ENCODE measurements at regions not wholly inside any gene's neighbourhood (a gene's known extent, or its start where the extent isn't known, plus 50 kb on each side); places are given as distances from the start of the nearest gene placed in this dataset.

DNA sequence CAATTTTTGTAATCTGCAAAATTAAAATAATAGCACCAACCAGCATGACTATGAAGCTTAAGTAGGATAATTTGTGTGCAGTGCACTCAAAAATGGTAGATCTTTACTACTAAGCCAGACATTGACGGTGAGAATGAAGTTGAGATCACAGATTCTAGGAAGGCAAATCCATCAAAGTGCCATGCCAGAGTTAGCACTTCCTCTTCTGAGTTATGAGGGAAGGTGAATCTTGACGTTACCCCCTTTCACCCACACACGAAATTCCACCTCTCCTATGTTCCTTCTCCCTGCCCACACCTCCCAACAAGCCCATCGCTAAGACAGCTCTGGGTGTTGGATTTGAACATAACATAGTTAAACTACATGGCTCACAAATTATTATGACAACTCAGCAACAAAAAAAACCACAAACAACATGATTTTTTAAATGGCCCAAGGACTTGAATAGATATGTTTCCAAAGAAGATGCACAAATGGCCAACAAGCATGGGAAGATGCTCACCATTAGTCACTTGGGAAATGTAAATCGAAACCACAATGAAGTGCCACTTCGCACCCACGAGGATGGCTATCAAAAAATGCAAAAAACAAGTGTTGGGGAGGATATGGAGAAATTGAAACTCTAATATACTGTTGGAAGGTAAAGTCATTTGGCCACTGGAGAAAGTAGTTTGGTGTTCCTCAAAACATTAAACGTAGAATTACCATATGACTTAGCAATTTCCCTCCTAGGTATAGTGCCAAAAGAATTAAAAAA, 119.3 kb upstream of the RAP1B start:
- no peak for DNase-seq
- Histone ChIP-seq H3K27me3 (ENCODE audit: control insufficient read depth, insufficient read depth, low read length, poor library complexity, severe bottlenecking) (no peaks in the 10 kb centered on the region), H3K9ac (ENCODE audit: extremely low read depth, low read length, poor library complexity, severe bottlenecking) (no peak overlapping the region), H3K9me3 (ENCODE audit: control insufficient read depth, low read length) (no peaks in the 10 kb centered on the region), H3K27ac (ENCODE audit: low read depth, low read length) (no peak overlapping the region), H3K36me3 (ENCODE audit: control insufficient read depth, insufficient read depth, low read length) (no peaks in the 10 kb centered on the region), H3K4me3 (ENCODE audit: low read length) (no peak overlapping the region), H3K4me1 (ENCODE audit: control insufficient read depth, insufficient read depth, low read length) (no peaks in the 10 kb centered on the region)
- Mint-ChIP-seq H3K9me3 (no peaks in the 10 kb centered on the region), H3K27me3 (ENCODE audit: insufficient read depth) (peaks cover 8% of the 10 kb centered on the region), H3K36me3 (ENCODE audit: low read depth) (no peaks in the 10 kb centered on the region), H3K27ac (no peak overlapping the region), H3K4me1 (peaks cover 3% of the 10 kb centered on the region), H3K4me3 (no peak overlapping the region)
- WGBS, 2 experiments (ENCODE audit: insufficient coverage in 1 of 2, insufficient read length in 1 of 2) = 94 to 96% methylated on average over 5 to 8 of the region's 8 CpGs
- TF ChIP-seq, protein P1, sequence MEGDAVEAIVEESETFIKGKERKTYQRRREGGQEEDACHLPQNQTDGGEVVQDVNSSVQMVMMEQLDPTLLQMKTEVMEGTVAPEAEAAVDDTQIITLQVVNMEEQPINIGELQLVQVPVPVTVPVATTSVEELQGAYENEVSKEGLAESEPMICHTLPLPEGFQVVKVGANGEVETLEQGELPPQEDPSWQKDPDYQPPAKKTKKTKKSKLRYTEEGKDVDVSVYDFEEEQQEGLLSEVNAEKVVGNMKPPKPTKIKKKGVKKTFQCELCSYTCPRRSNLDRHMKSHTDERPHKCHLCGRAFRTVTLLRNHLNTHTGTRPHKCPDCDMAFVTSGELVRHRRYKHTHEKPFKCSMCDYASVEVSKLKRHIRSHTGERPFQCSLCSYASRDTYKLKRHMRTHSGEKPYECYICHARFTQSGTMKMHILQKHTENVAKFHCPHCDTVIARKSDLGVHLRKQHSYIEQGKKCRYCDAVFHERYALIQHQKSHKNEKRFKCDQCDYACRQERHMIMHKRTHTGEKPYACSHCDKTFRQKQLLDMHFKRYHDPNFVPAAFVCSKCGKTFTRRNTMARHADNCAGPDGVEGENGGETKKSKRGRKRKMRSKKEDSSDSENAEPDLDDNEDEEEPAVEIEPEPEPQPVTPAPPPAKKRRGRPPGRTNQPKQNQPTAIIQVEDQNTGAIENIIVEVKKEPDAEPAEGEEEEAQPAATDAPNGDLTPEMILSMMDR (conservative IDR thresholded peaks at IDR 0.05) = no peak

- H3K9ac ChIP-seq (ENCODE audit: extremely low read depth, low read length, poor library complexity, severe bottlenecking) = no peak overlapping the region
- Mint-ChIP-seq H3K4me1 (no peaks in the 10 kb centered on the region), H3K27ac (no peak overlapping the region), H3K9me3 (no peaks in the 10 kb centered on the region), H3K4me3 (no peak overlapping the region), H3K27me3 (ENCODE audit: insufficient read depth) (peaks cover 4% of the 10 kb centered on the region), H3K36me3 (ENCODE audit: low read depth) (no peaks in the 10 kb centered on the region)
- H3K4me1 ChIP-seq (ENCODE audit: control insufficient read depth, insufficient read depth, low read length) = no peaks in the 10 kb centered on the region
- H3K4me3 ChIP-seq (ENCODE audit: low read length) = no peak overlapping the region
- no peaks in the 10 kb centered on the region for H3K27me3 ChIP-seq (ENCODE audit: control insufficient read depth, insufficient read depth, low read length, poor library complexity, severe bottlenecking)
- no peak for DNase-seq
- H3K36me3 ChIP-seq (ENCODE audit: control insufficient read depth, insufficient read depth, low read length) = no peaks in the 10 kb centered on the region
- H3K9me3 ChIP-seq (ENCODE audit: control insufficient read depth, low read length) = no peaks in the 10 kb centered on the region
- WGBS, 2 experiments (ENCODE audit: insufficient coverage in 1 of 2, insufficient read length in 1 of 2) = 89 to 100% methylated on average over 1 to 2 of the region's 3 CpGs
- TF ChIP-seq, protein P1 (conservative IDR thresholded peaks at IDR 0.05) = no peak
- H3K27ac ChIP-seq (ENCODE audit: low read depth, low read length) = no peak overlapping the region
Measured at GRCh38 chr12:68495336-68496070, 115.2 kb upstream of the RAP1B start.

GRCh38 chr12:68497107-68497506, 113.6 kb upstream of the RAP1B start:
- Histone ChIP-seq H3K4me1 (ENCODE audit: control insufficient read depth, insufficient read depth, low read length) (no peaks in the 10 kb centered on the region), H3K9ac (ENCODE audit: extremely low read depth, low read length, poor library complexity, severe bottlenecking) (no peak overlapping the region), H3K27ac (ENCODE audit: low read depth, low read length) (no peak overlapping the region), H3K9me3 (ENCODE audit: control insufficient read depth, low read length) (no peaks in the 10 kb centered on the region), H3K36me3 (ENCODE audit: control insufficient read depth, insufficient read depth, low read length) (no peaks in the 10 kb centered on the region), H3K4me3 (ENCODE audit: low read length) (no peak overlapping the region), H3K27me3 (ENCODE audit: control insufficient read depth, insufficient read depth, low read length, poor library complexity, severe bottlenecking) (no peaks in the 10 kb centered on the region)
- TF ChIP-seq, protein P1 (conservative IDR thresholded peaks at IDR 0.05) = no peak
- WGBS, 2 experiments (ENCODE audit: insufficient coverage in 1 of 2, insufficient read length in 1 of 2) = 90 to 100% methylated on average over 1 to 3 of the region's 4 CpGs
- no peak overlapping the region for H3K4me3 Mint-ChIP-seq
- peaks cover 4% of the 10 kb centered on the region for H3K27me3 Mint-ChIP-seq (ENCODE audit: insufficient read depth)
- H3K27ac Mint-ChIP-seq = no peak overlapping the region
- no peaks in the 10 kb centered on the region for H3K36me3 Mint-ChIP-seq (ENCODE audit: low read depth)
- peaks cover 2% of the 10 kb centered on the region for H3K4me1 Mint-ChIP-seq
- no peaks in the 10 kb centered on the region for H3K9me3 Mint-ChIP-seq
- no peak for DNase-seq
